OCI-LY3 (cell line): ENCODE measurements at regions not wholly inside any gene's neighbourhood (a gene's known extent, or its start where the extent isn't known, plus 50 kb on each side); places are given as distances from the start of the nearest gene placed in this dataset.

ENCODE experiments used
- H2AFZ ChIP-seq: fragments of 200-600, 300-600 bp; shearing (Covaris generic); 2 replicates; pipeline ENCODE4 v1.6.0; 2014; ENCODE audit warnings: antibody characterized with exemption, low read depth, low read length
- H3K27ac ChIP-seq: fragments of 200-600, 300-600 bp; sonication (generic); 2 replicates; pipeline ENCODE4 v1.5.1; 2014; ENCODE audit warnings: mild to moderate bottlenecking, low read length, moderate library complexity, mixed read lengths
- H3K27me3 ChIP-seq: fragments of 200-600, 300-600 bp; sonication (generic); 2 replicates; pipeline ENCODE4 v1.6.1; 2014; ENCODE audit warnings: low read depth, low read length, mixed read lengths
- H3K36me3 ChIP-seq: fragments of 200-600, 300-600 bp; sonication (generic); replicated peaks from 2 replicates; pipeline ENCODE3; 2014; ENCODE audit warnings: low read depth, low read length, mixed read lengths
- H3K4me1 ChIP-seq: fragments of 300-600, 200-600 bp; sonication (generic); 2 replicates; pipeline ENCODE4 v1.6.1; 2014; ENCODE audit warnings: low read length, mixed read lengths
- H3K4me2 ChIP-seq: fragments of 200-600, 300-600 bp; sonication (generic); 2 replicates; pipeline ENCODE4 v1.6.1; 2014; ENCODE audit warnings: low read length, mixed read lengths
- H3K4me3 ChIP-seq: fragments of 300-600, 200-600 bp; sonication (generic); 2 replicates; pipeline ENCODE4 v1.5.1; 2014; ENCODE audit warnings: antibody characterized with exemption, mild to moderate bottlenecking, low read length, moderate library complexity
- H3K79me2 ChIP-seq: fragments of 300-600, 200-600 bp; shearing (Covaris generic); 2 replicates; pipeline ENCODE4 v1.6.1; 2014; ENCODE audit warnings: mild to moderate bottlenecking, low read length, mixed read lengths
- H3K9ac ChIP-seq: fragments of 300-600, 200-600 bp; shearing (Covaris generic); 2 replicates; pipeline ENCODE4 v1.6.0; 2014; ENCODE audit warnings: mild to moderate bottlenecking, low read length, moderate library complexity
- H3K9me3 ChIP-seq: fragments of 200-600, 300-600 bp; shearing (Covaris generic); 2 replicates; pipeline ENCODE4 v1.6.1; 2014; ENCODE audit warnings: low read length, mixed read lengths; ENCODE audit not compliant: insufficient read depth
- H4K20me1 ChIP-seq: fragments of 200-600, 300-600 bp; sonication (generic); 2 replicates; pipeline ENCODE4 v1.6.1; 2016; ENCODE audit warnings: low read length, mixed read lengths; ENCODE audit not compliant: insufficient read depth
- EZH2phosphoT487 ChIP-seq: fragments of 200-600 bp; shearing (Covaris generic); IDR thresholded peaks from 2 replicates; pipeline ENCODE4 v1.6.1; 2018; ENCODE audit warnings: antibody characterized with exemption, mixed run types, low read depth
- TF ChIP-seq, protein P1 (sequence below): fragments of 200-600, 300-600 bp; sonication (generic); IDR thresholded peaks from 2 replicates; pipeline ENCODE4 v1.5.1; 2014; ENCODE audit warnings: antibody characterized with exemption, low read length, low read depth

DNA sequence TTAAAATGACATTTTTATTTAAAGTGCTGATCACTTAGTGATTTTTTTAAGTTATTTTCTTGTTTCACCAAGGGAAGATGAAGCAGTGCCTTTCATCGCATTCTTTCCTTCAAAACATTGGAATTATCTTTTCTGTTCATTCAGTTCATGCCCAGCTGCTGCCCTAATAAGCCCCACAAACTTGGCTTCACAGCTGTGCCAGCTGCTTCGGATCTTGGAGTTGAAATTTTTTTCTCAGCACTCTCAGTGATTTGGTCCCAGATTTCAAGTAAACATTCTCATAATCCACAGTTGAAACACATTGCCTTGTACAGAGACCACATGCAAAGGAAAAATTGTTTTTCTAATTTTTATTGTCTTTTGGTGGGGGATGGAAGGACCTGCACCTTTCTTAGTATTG, 353.3 kb upstream of the LRP1B start:
- TF ChIP-seq EZH2phosphoT487 = no peak
- TF ChIP-seq, protein P1, sequence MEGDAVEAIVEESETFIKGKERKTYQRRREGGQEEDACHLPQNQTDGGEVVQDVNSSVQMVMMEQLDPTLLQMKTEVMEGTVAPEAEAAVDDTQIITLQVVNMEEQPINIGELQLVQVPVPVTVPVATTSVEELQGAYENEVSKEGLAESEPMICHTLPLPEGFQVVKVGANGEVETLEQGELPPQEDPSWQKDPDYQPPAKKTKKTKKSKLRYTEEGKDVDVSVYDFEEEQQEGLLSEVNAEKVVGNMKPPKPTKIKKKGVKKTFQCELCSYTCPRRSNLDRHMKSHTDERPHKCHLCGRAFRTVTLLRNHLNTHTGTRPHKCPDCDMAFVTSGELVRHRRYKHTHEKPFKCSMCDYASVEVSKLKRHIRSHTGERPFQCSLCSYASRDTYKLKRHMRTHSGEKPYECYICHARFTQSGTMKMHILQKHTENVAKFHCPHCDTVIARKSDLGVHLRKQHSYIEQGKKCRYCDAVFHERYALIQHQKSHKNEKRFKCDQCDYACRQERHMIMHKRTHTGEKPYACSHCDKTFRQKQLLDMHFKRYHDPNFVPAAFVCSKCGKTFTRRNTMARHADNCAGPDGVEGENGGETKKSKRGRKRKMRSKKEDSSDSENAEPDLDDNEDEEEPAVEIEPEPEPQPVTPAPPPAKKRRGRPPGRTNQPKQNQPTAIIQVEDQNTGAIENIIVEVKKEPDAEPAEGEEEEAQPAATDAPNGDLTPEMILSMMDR = no peak

DNA sequence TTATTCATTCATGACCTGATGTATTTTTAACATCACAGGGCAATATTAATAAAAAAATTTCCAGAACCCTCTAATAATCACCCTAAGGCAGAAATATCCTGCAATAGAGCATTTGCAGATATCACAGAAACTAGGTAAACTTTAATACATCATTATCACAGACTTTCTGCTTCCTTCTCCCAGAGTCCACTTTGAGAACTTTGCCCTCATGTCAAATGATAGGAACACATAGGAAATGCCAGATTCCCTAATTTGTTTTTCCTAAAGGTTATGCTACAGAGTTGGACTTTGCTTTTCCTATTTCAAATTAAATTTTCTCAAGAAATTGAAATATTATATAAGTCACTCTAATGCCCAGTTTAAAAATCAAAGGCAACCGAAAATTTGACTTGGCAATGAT, 352.8 kb upstream of the LRP1B start:
- TF ChIP-seq EZH2phosphoT487 = no peak
- TF ChIP-seq, protein P1 = no peak
- Histone ChIP-seq H3K9ac (no peak overlapping the region), H3K4me3 (no peak overlapping the region), H3K79me2 (no peaks in the 10 kb centered on the region), H3K27ac (no peak overlapping the region), H3K4me2 (no peak overlapping the region), H2AFZ (no peak overlapping the region), H4K20me1 (no peaks in the 10 kb centered on the region), H3K27me3 (no peaks in the 10 kb centered on the region), H3K36me3 (no peaks in the 10 kb centered on the region), H3K4me1 (no peaks in the 10 kb centered on the region), H3K9me3 (no peaks in the 10 kb centered on the region)

More for the DNA sequence above, 353.3 kb upstream of the LRP1B start:
- Histone ChIP-seq H3K79me2 (no peaks in the 10 kb centered on the region), H3K4me1 (no peaks in the 10 kb centered on the region), H4K20me1 (no peaks in the 10 kb centered on the region), H3K4me3 (no peak overlapping the region), H3K27me3 (no peaks in the 10 kb centered on the region), H3K4me2 (no peak overlapping the region), H3K36me3 (no peaks in the 10 kb centered on the region), H3K9me3 (no peaks in the 10 kb centered on the region), H2AFZ (no peak overlapping the region; the same call in 1 of the 2 replicates), H3K27ac (no peak overlapping the region), H3K9ac (no peak overlapping the region)

DNA sequence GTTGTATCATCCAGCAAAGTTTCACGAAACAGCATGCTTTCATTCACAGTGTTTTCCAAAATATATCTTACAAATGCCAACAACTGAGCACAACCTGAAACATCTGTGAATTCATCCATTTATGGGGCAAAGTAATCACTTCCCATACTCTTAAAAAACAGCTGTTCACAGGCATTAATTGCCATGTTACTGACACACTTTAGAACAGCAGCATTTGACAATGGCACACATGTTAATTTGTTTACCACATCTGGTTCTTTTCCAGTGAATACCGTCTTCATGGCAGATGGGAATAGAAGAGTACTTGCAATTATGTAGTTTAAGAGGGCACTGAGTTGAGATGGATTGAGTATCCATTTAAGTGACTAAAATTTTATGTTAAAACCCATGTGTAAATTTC, 347.4 kb upstream of the LRP1B start:
- Histone ChIP-seq H3K4me1 (no peaks in the 10 kb centered on the region), H3K9ac (no peak overlapping the region), H3K4me2 (no peak overlapping the region), H2AFZ (no peak overlapping the region), H3K36me3 (no peaks in the 10 kb centered on the region), H3K79me2 (no peaks in the 10 kb centered on the region), H3K4me3 (no peak overlapping the region), H4K20me1 (no peaks in the 10 kb centered on the region), H3K9me3 (no peaks in the 10 kb centered on the region), H3K27ac (no peak overlapping the region), H3K27me3 (no peaks in the 10 kb centered on the region)
- TF ChIP-seq, protein P1 = no peak

DNA sequence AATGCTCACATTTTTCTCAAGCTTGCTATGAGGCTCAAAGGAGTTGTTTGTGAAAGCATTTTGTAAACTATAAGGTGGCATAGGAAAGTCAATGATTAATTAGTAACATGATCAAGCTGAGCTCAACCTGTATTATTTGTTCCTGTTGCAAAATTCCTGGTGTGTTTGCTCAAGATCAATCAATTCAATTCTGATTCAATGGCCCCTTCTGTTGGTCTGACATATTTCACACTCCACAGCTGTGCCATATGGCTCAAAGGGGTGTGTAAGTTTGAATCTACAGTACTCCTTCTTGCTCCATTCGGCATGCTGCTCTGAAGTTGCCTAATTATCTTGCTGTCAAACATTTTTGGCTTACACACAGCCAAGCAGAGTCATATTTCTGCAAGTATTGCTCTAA, 341.6 kb upstream of the LRP1B start:
- no peak overlapping the region for H3K9ac ChIP-seq

More for the DNA sequence above, 341.6 kb upstream of the LRP1B start:
- Histone ChIP-seq H3K27ac (no peak overlapping the region), H3K4me1 (no peaks in the 10 kb centered on the region), H3K4me3 (no peak overlapping the region), H3K36me3 (no peaks in the 10 kb centered on the region), H3K4me2 (no peak overlapping the region), H3K9me3 (no peaks in the 10 kb centered on the region), H2AFZ (peak overlapping the region; percentile 39; the same call in 1 of the 2 replicates), H3K27me3 (peaks cover 9% of the 10 kb centered on the region), H4K20me1 (no peaks in the 10 kb centered on the region), H3K79me2 (no peaks in the 10 kb centered on the region)
- no peak for TF ChIP-seq EZH2phosphoT487
- TF ChIP-seq, protein P1 = no peak
